GM21423 (cell line): ENCODE measurements at regions not wholly inside any gene's neighbourhood (a gene's known extent, or its start where the extent isn't known, plus 50 kb on each side); places are given as distances from the start of the nearest gene placed in this dataset.

Experiments used
- ATAC-seq: cut with Tn5 transposase; IDR thresholded peaks from one replicate; pipeline ENCODE4 v1.9.1; 2021; ENCODE audit warnings: mild to moderate bottlenecking, moderate library complexity; ENCODE audit not compliant: unreplicated experiment

- no peak for ATAC-seq
Observed at GRCh38 chr2:15803543-15804245, 136.7 kb upstream of the MYCN start.

- ATAC-seq = no peak
Observed at GRCh38 chr2:15804246-15804619, 136.1 kb upstream of the MYCN start.

- ATAC-seq = no peak
Observed at GRCh38 chr2:15804691-15805090, 135.7 kb upstream of the MYCN start.

GRCh38 chr2:15805206-15805605 is 135.1 kb upstream of the MYCN start:
- ATAC-seq = no peak

- ATAC-seq = no peak
Observed at GRCh38 chr2:15805772-15806171, 134.6 kb upstream of the MYCN start.

GRCh38 chr2:15806801-15807417 is 133.4 kb upstream of the MYCN start:
- ATAC-seq = no peak

- ATAC-seq = no peak
Observed at GRCh38 chr2:15807418-15808203, 132.7 kb upstream of the MYCN start.

- no peak for ATAC-seq
Observed at GRCh38 chr2:15808204-15808910, 132.0 kb upstream of the MYCN start.

GRCh38 chr2:15808944-15809343 is 131.4 kb upstream of the MYCN start:
- no peak for ATAC-seq

GRCh38 chr2:15809404-15809803 is 130.9 kb upstream of the MYCN start:
- no peak for ATAC-seq

- no peak for ATAC-seq
Observed at GRCh38 chr2:15810477-15811150, 129.7 kb upstream of the MYCN start.

GRCh38 chr2:15811367-15811766 is 129.0 kb upstream of the MYCN start:
- ATAC-seq = no peak

GRCh38 chr2:15812187-15812780 is 128.1 kb upstream of the MYCN start:
- ATAC-seq = no peak

GRCh38 chr2:15813481-15814266 is 126.7 kb upstream of the MYCN start:
- no peak for ATAC-seq

GRCh38 chr2:15814403-15814802 is 125.9 kb upstream of the MYCN start:
- no peak for ATAC-seq

GRCh38 chr2:15814946-15815345 is 125.4 kb upstream of the MYCN start:
- no peak for ATAC-seq

- ATAC-seq = no peak
Observed at GRCh38 chr2:15816226-15816625, 124.1 kb upstream of the MYCN start.

GRCh38 chr2:15816674-15817406 is 123.5 kb upstream of the MYCN start:
- ATAC-seq = no peak

GRCh38 chr2:15817748-15818147 is 122.6 kb upstream of the MYCN start:
- no peak for ATAC-seq
